Stimulated activated CD4-positive, alpha-beta T cell treated with anti-CD3 and anti-CD28 coated beads, Interleukin-1b, Interleukin-23, amount 100 ng/mL, for 48 hours (primary cell): ENCODE measurements at regions not wholly inside any gene's neighbourhood (a gene's known extent, or its start where the extent isn't known, plus 50 kb on each side); places are given as distances from the start of the nearest gene placed in this dataset.
"Not testable (repeated sequence)": the region's sequence is repeated elsewhere in the genome, so short reads cannot be mapped to it uniquely, and the experiment has no call there.

Source experiments
- DNase-seq: peaks from one replicate; pipeline ENCODE4 v3.0.0-alpha.2; 2020

- no peak for DNase-seq
These were observed 762.8 kb upstream of the GRAMD2B start for GRCh38 chr5:125660231-125660895.

- DNase-seq: no peak
These were observed 761.6 kb upstream of the GRAMD2B start for GRCh38 chr5:125661584-125661983.

DNA sequence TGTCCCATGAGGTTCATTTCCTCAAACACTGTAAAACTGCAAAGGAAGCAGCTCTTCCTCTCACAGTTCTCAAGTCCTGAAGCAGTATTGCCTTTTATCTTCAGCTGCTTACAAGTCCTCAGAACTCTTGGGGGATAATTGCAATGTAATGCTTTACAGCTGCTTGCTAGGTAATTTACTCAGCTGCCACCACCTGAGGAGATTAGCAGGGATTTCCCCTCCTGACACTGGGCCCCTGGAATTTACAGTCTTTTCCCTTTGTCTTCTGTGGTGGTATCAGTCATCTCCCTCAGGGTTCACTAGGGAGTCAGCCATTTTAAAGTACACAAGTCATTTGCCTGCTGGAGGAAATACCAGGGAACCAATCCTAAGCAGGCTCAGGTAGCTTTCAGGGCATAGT is 754.3 kb upstream of the GRAMD2B start:
- no peak for DNase-seq

GRCh38 chr5:125673359-125673950 is 749.8 kb upstream of the GRAMD2B start:
- no peak for DNase-seq

DNA sequence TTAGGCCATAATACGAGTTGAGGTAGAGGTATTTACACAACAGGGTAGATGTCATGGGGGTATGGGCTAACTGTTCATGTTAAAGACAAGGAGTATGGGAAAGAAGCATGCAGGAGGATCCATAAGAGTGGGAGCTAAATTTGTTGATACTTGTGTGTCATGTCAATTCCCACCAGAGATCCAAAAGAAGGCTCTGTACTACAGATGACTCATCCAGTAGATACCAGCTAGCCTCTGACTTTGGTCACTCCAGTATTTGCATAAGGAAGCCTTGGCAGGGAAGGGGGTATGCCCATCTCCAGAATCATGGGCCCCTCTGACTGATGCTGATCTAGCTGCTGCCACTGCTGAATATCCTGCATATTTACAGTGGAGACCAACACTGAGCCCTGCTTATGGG is 743.7 kb upstream of the GRAMD2B start:
- no peak for DNase-seq

- no peak for DNase-seq
These were observed 739.5 kb upstream of the GRAMD2B start for GRCh38 chr5:125683669-125684068.

DNA sequence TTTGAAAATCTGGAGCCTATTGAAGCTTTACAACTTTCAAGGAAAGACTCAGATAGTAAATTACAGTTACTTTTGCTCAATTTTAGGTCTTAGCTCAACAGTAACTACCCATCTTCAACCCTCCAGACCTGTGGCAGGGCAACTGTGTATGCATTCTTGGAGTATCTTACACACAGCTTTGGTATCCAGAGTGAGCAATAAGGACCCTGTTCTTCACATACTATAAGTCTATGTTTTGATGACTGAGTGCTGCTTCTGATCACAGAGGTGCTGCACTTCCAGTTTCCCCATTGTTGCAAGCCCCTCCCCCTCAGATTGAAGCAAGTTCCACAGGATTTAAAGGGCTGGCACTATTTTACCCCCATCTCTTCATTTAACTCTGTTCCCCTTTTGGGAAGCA is 737.4 kb upstream of the GRAMD2B start:
- DNase-seq: no peak

- DNase-seq: not testable (repeated sequence)
These were observed 731.3 kb upstream of the GRAMD2B start for GRCh38 chr5:125691738-125692530.

DNA sequence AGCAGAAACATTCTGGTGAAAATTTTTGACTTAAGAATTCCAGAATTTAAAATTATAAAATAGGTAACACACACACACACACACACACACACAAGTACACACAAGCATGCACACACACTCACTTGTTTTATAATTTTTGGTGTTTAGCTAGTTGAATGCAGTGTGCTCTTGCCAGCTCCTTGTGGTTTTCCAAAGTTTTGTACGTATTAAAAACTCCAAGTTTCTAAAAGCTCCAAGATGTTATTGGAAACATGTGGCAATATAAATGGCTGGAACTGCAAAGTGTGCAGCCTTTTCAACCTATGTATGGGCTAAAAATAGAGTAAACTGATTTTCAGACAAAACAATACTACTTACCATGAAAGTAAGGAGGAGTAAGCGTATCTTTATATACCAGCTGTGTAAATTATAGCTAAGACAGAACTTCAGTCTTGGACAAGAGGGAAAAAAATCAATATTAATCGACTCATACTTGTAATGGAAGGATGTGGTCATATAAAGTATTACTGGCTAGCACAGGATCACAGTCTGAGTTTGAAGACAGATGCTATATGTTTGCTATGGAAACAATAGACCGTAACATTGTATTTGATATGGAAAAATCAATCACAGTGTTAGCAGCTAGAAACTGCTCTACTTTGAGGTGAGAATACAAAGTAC is 727.1 kb upstream of the GRAMD2B start:
- no peak for DNase-seq

DNA sequence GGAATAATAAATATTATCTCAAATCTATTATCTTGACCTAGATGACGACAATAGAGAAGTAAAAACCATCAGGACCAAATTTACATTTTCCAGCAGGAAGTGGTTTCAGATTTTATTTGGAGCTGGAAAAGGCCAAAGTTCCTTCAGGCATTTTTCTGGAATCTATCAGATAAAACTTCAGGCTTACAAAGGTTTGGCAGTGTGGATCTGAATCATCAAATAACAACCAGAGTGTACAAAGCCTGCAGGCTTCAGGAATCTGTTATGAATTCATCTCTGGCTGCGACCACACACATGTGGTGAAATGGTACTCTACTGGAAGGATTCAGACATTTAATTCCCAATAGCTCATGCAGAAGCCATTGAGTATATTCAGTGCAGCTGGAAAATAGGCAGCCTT is 726.4 kb upstream of the GRAMD2B start:
- no peak for DNase-seq

GRCh38 chr5:125698420-125698819 is 724.8 kb upstream of the GRAMD2B start:
- no peak for DNase-seq

DNA sequence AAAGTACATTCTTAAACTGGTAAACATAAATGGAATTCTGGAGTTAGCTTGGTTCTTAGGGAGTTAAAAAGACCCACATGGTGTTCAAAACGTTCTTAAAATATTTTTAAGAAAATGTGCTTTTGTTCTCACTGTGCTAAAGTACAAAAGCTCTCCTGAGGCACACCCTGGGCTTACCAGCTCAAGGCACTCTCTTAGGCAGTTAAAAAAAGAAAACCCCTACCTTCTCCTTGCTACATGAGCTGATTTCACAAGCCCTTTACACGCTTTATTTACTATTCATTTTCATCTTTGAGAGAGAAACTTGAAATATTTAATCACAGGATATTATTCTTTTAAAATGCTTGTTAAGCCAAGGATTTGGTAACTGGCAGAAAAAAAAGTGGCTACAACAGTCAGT is 723.3 kb upstream of the GRAMD2B start:
- no peak for DNase-seq

DNA sequence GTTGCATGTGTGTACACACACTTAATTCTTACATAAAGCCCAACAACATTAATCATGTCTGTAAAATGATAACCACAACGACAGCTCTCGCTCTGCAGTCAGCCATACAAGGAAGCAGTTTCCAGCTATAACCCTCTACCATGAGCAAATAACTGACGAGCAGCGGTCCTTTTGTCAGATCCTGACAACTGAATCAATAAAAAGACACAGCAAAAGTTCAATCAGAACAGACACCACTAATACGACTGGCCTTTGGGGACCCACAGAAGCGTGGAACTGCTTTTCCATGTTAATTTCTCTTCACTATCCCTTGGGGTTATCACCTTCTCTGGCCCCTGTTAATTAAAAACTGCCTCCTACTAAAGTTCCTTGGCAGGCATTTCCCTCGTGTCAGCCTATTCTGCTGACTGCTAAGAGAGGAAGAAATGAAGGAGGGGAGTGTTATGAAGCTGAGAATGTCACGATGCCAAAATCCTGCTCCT is 722.8 kb upstream of the GRAMD2B start:
- no peak for DNase-seq

DNA sequence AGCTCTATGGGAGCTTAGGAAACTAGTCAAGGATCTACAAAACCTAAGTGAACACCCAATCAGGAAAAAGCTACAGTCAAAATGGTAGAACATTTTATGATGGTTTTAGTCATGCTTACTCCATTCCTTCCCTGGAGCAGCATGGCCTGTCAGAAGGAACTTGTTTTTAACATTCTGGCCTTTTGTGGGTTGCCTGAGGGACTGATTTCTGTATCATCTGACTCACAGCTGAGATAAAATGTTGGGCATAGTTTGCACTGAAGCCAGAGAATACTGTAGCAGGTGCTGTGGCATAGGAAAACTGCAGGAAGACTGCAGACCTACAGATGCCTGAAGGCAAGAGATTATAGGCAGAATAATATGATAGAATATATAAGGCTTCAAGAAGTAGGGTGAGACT is 719.6 kb upstream of the GRAMD2B start:
- no peak for DNase-seq

- DNase-seq: no peak
These were observed 718.3 kb upstream of the GRAMD2B start for GRCh38 chr5:125704888-125705287.

DNA sequence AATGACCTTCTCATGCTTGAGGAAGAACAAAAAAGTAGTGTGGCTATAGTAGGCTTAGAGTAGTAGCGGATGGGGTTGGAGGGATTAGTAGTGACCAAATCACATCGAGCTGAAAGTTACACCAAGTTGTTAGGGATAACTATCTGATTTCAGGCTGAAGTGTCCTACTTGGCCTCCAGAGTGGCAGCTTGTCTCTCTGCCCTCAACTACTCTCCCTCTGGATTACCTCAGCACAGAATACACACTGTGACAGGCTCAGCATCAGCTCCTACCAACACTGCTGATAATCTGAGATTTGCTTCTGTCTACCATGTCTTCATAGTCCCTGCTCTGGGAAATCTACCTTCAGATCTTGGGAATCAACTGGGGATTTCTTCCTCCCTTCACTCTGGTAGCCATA is 714.6 kb upstream of the GRAMD2B start:
- DNase-seq: no peak

DNA sequence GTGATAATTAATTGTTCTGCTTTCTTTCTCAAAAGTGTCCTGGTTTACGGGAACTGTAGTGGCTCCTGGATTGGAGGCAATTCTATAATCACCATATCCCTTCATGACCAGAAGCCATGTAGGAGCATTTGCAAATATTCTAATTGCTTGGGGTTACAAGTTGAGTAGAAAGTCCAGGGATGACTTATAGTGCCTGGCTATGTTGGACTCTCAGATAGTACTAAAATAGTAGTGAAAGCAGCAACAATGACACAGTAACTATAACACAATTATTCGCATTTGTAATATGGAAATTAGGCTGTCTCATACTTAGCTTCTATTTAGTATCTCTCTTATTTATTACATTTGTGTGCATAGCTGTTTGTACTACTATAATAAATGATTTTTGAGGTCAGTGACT is 712.5 kb upstream of the GRAMD2B start:
- no peak for DNase-seq

GRCh38 chr5:125712397-125712796 is 710.8 kb upstream of the GRAMD2B start:
- DNase-seq: no peak

GRCh38 chr5:125713109-125713805 is 710.0 kb upstream of the GRAMD2B start:
- no peak for DNase-seq

DNA sequence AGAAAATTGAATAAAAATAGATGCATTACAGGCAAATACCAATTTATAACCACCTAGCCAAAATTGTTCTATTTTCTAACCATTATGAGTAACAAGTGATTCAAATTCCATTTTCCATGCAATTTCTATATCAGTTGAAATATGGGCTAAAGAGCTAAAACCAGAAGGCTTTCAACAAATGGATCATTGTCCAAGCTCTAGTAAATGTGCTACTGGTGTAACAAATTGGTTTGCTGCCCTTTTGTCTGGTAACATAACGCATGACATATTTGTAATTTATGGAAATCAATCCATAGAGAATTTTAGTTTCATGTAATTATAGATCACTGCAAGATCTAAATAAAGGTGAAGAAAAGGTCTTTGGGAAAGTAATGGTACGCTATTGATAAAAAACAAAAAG is 708.0 kb upstream of the GRAMD2B start:
- DNase-seq: no peak

DNA sequence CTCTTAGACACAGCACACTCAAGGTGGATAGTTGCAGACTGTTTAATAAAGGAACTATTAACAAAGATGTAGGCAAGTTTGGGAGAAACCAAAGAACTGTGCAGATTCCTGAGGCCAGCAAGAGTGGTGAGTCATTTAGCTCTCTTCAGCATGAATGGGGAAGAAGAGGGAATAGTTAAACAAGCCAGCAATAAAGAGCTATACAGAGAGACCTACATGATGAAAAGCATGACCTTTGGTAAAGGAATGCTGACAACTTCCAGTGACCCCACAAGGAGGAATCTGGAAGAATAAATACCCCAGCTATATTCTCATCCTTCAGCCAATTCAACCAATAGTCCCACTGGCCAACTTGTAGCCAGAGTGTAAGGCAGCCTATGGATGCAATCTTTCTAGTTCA is 706.0 kb upstream of the GRAMD2B start:
- no peak for DNase-seq

DNA sequence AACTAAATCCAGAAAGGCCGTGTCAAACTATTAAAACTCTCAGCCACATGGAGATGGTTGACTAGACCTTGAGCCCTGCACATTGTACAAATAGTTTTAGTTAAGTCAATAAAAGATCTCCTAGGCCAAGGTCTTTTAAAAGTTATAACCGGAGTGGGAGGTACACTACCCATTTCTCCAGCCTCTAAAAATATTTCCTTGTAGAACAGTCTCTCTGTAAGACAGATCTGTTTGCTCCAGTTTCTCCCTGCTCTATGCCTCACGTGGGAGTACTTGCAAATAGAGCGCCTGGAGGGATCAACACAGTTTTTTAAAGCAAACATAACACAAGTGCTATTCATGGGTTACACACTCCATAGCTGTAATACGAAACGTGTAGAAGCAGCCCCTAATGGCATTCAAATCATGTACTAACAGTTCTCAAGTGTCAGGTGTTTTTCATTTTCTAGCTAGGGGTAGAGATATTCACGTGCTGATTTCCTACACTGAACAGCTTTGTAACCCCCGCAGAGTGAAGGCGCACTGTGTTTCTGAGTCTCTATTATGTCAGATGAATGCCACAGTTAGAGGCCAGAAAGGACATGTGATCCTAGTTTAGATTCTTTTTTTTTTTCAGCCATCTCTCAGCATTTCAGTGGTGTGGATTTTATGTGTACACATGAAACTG is 703.4 kb upstream of the GRAMD2B start:
- DNase-seq: no peak

- no peak for DNase-seq
These were observed 702.9 kb upstream of the GRAMD2B start for GRCh38 chr5:125720348-125720685.
